ENCODE measurements at regions not wholly inside any gene's neighbourhood (a gene's known extent, or its start where the extent isn't known, plus 50 kb on each side); places are given as distances from the start of the nearest gene placed in this dataset.

DNA sequence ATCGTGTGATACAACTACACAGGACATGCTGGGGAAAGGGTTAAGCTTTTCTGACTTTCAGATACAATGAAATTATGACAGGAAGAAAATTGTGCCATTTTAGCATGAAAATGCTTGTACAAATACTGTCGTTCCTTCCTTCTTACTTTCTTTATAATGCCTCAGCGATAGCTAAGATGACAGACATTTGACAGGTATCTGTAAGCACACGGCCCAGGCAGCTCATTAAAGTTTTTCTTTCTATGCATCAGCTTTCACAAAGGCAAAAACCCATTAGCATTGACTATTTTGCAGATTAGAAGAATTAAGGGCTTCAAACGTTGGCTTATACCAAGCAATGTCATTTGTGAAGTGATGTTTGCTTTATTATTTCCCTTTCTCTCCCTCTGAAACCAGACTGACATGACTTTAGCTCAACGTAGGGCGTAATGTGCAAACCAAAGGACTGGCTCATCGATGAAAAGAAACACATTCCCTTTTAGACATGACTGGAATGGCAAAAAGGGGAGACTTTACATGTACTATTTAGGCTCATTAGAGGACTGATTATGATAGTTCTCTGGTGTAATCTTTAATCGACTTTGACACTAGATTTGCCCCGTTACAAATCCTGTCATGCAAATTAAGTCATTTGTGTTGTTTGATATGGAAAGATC is 258.4 kb upstream of the SP8 start:
- no peak for DNase-seq (ENCODE audit: low read depth, low spot score)
- Histone ChIP-seq H3K4me1 (ENCODE audit: insufficient read depth, insufficient read length) (no peaks in the 10 kb centered on the region), H3K36me3 (ENCODE audit: insufficient read depth, insufficient read length, low read length) (no peaks in the 10 kb centered on the region), H3K27me3 (ENCODE audit: insufficient read depth, insufficient read length) (no peaks in the 10 kb centered on the region), H3K9ac (ENCODE audit: insufficient read length, low read depth) (no peak overlapping the region), H3K9me3 (ENCODE audit: insufficient read depth, low read length) (no peaks in the 10 kb centered on the region), H3K4me3 (ENCODE audit: insufficient read length, low read depth) (no peak overlapping the region)
- no peak for TF ChIP-seq ZNF274 (IDR thresholded peaks at IDR 0.05; ENCODE audit: low read depth, low read length)
- no peak for TF ChIP-seq YY1 (IDR thresholded peaks at IDR 0.05; ENCODE audit: insufficient read depth, insufficient read length)
- no peak for TF ChIP-seq SUZ12 (IDR thresholded peaks at IDR 0.05; ENCODE audit: extremely low read depth, insufficient read depth, insufficient read length)

- TF ChIP-seq YY1 (IDR thresholded peaks at IDR 0.05; ENCODE audit: insufficient read depth, insufficient read length) (no peak), SUZ12 (IDR thresholded peaks at IDR 0.05; ENCODE audit: extremely low read depth, insufficient read depth, insufficient read length) (no peak), ZNF274 (IDR thresholded peaks at IDR 0.05; ENCODE audit: low read depth, low read length) (no peak)
- Histone ChIP-seq H3K27me3 (ENCODE audit: insufficient read depth, insufficient read length) (no peaks in the 10 kb centered on the region), H3K4me3 (ENCODE audit: insufficient read length, low read depth) (no peak overlapping the region), H3K9ac (ENCODE audit: insufficient read length, low read depth) (no peak overlapping the region), H3K36me3 (ENCODE audit: insufficient read depth, insufficient read length, low read length) (no peaks in the 10 kb centered on the region), H3K9me3 (ENCODE audit: insufficient read depth, low read length) (no peaks in the 10 kb centered on the region), H3K4me1 (ENCODE audit: insufficient read depth, insufficient read length) (no peaks in the 10 kb centered on the region)
- DNase-seq (ENCODE audit: low read depth, low spot score), result no peak
Observed at GRCh38 chr7:21051865-21052264, 265.2 kb upstream of the SP8 start.

DNA sequence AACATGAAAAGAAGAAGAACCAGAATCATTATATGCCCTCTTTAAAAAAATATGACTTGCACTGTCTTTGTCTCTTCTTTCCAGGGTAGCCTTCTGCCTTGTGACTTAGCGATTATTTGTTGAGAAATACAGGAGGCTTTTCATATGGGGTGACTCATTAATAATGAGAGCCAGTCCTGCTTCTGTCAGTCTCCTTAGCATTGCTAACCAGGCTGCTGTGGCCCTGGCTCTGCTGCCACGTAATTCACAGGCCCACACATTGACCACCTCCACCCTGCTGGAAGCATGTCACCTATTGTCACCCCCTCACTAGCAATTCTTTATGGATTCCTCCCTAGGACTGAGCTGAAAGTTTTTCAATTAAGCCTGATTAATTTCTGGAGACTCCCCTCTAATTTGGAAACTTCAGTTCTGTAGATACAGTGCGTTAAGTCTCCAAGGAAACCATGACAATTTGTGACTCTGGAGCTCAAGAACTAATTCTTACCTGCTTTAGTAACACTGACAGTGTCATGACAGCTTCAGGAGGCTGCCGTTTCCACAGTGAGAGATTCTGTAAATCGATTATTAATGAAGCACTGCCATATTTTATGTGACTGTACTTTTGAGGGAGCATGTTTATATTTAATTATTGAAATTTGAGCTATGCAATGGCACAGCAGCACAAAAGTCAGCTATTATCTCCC is 267.9 kb upstream of the SP8 start:
- H3K27me3 ChIP-seq (ENCODE audit: insufficient read depth, insufficient read length), result no peaks in the 10 kb centered on the region
- TF ChIP-seq SUZ12 (IDR thresholded peaks at IDR 0.05; ENCODE audit: extremely low read depth, insufficient read depth, insufficient read length), result no peak
- no peak for TF ChIP-seq ZNF274 (IDR thresholded peaks at IDR 0.05; ENCODE audit: low read depth, low read length)
- no peak for TF ChIP-seq YY1 (IDR thresholded peaks at IDR 0.05; ENCODE audit: insufficient read depth, insufficient read length)
- no peak overlapping the region for H3K9ac ChIP-seq (ENCODE audit: insufficient read length, low read depth)
- peaks cover 14% of the 10 kb centered on the region for H3K9me3 ChIP-seq (ENCODE audit: insufficient read depth, low read length)
- no peaks in the 10 kb centered on the region for H3K36me3 ChIP-seq (ENCODE audit: insufficient read depth, insufficient read length, low read length)
- H3K4me1 ChIP-seq (ENCODE audit: insufficient read depth, insufficient read length), result no peaks in the 10 kb centered on the region
- DNase-seq (ENCODE audit: low read depth, low spot score), result no peak
- no peak overlapping the region for H3K4me3 ChIP-seq (ENCODE audit: insufficient read length, low read depth)

GRCh38 chr7:21059069-21059468 is 272.4 kb upstream of the SP8 start:
- Histone ChIP-seq H3K27me3 (ENCODE audit: insufficient read depth, insufficient read length) (no peaks in the 10 kb centered on the region), H3K4me3 (ENCODE audit: insufficient read length, low read depth) (no peak overlapping the region), H3K9me3 (ENCODE audit: insufficient read depth, low read length) (peaks cover 14% of the 10 kb centered on the region), H3K9ac (ENCODE audit: insufficient read length, low read depth) (no peak overlapping the region), H3K4me1 (ENCODE audit: insufficient read depth, insufficient read length) (no peaks in the 10 kb centered on the region), H3K36me3 (ENCODE audit: insufficient read depth, insufficient read length, low read length) (no peaks in the 10 kb centered on the region)
- no peak for DNase-seq (ENCODE audit: low read depth, low spot score)
- TF ChIP-seq YY1 (IDR thresholded peaks at IDR 0.05; ENCODE audit: insufficient read depth, insufficient read length), result no peak
- no peak for TF ChIP-seq ZNF274 (IDR thresholded peaks at IDR 0.05; ENCODE audit: low read depth, low read length)
- no peak for TF ChIP-seq SUZ12 (IDR thresholded peaks at IDR 0.05; ENCODE audit: extremely low read depth, insufficient read depth, insufficient read length)

DNA sequence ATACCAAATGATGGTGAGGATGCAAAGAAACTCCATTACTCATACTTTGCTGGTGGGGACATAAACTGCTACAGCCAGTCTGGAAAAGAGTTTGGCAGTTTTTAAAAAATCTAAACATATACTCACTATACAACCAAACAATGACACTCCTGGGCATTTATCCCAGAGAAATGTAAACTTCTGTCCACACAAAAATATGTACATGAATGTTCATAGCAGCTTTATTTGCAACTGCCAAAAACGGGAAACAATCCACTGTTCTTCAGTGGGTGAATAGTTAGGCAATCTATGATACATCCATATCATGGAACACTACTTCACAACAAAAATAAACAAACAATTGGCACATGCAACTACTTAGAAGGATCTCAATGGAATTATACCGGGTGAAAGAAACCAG is 276.4 kb upstream of the SP8 start:
- Histone ChIP-seq H3K9me3 (ENCODE audit: insufficient read depth, low read length) (peaks cover 11% of the 10 kb centered on the region), H3K4me3 (ENCODE audit: insufficient read length, low read depth) (no peak overlapping the region), H3K9ac (ENCODE audit: insufficient read length, low read depth) (no peak overlapping the region), H3K4me1 (ENCODE audit: insufficient read depth, insufficient read length) (no peaks in the 10 kb centered on the region), H3K36me3 (ENCODE audit: insufficient read depth, insufficient read length, low read length) (no peaks in the 10 kb centered on the region), H3K27me3 (ENCODE audit: insufficient read depth, insufficient read length) (no peaks in the 10 kb centered on the region)
- TF ChIP-seq YY1 (IDR thresholded peaks at IDR 0.05; ENCODE audit: insufficient read depth, insufficient read length) (no peak), ZNF274 (IDR thresholded peaks at IDR 0.05; ENCODE audit: low read depth, low read length) (no peak), SUZ12 (IDR thresholded peaks at IDR 0.05; ENCODE audit: extremely low read depth, insufficient read depth, insufficient read length) (no peak)
- DNase-seq (ENCODE audit: low read depth, low spot score), result no peak

DNA sequence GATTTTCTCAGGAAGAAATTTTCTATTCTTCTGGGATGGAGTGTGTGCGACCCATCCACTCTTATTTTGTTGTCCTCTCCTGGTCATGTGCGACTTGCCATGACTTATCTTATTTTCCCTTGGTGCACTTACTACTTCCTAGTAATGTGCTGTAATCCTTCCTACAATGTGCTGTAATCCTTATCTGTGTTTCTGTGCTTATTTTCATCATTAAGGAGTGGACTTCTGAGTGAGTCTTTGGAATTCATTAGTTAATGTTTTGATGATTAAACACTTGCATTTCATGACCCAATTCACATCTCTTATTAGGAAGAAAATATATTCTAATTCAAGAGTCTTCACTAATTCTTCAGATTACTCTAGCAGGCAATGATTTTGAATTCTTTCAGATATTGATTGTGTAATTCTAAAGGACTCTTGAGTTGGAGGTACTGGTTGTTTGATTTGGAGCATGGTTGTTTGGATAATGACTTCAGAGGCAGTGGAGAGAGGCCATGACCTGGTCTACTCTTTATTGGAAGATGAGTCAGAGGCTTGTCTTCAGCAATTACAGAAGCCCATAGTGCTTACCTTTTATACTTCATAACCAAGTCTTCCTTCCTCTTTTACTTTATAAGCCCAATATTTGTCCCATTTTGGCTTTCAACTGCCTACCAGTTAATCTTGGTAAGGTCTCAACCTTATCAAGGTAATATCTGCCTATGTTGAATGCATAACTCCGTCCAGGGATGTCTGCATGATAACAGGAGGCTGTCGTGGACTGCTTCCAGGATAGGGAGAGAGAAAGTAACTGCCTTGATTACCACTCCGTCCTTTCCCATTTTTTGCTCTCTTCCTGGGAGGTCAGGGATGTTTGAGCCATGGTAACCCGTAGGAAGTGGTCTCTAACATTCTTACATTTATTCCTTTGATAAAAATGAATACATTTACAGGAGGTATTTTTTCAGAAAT is 278.3 kb upstream of the SP8 start:
- DNase-seq (ENCODE audit: low read depth, low spot score), result no peak
- TF ChIP-seq ZNF274 (IDR thresholded peaks at IDR 0.05; ENCODE audit: low read depth, low read length) (no peak), SUZ12 (IDR thresholded peaks at IDR 0.05; ENCODE audit: extremely low read depth, insufficient read depth, insufficient read length) (no peak), YY1 (IDR thresholded peaks at IDR 0.05; ENCODE audit: insufficient read depth, insufficient read length) (no peak)
- H3K4me1 ChIP-seq (ENCODE audit: insufficient read depth, insufficient read length), result no peaks in the 10 kb centered on the region
- H3K9me3 ChIP-seq (ENCODE audit: insufficient read depth, low read length), result no peaks in the 10 kb centered on the region
- H3K9ac ChIP-seq (ENCODE audit: insufficient read length, low read depth), result no peak overlapping the region
- H3K4me3 ChIP-seq (ENCODE audit: insufficient read length, low read depth), result no peak overlapping the region
- H3K27me3 ChIP-seq (ENCODE audit: insufficient read depth, insufficient read length), result no peaks in the 10 kb centered on the region
- H3K36me3 ChIP-seq (ENCODE audit: insufficient read depth, insufficient read length, low read length), result no peaks in the 10 kb centered on the region

GRCh38 chr7:21066221-21066620 is 279.5 kb upstream of the SP8 start:
- no peak for DNase-seq (ENCODE audit: low read depth, low spot score)
- Histone ChIP-seq H3K9me3 (ENCODE audit: insufficient read depth, low read length) (no peaks in the 10 kb centered on the region), H3K4me3 (ENCODE audit: insufficient read length, low read depth) (no peak overlapping the region), H3K4me1 (ENCODE audit: insufficient read depth, insufficient read length) (no peaks in the 10 kb centered on the region), H3K9ac (ENCODE audit: insufficient read length, low read depth) (no peak overlapping the region), H3K27me3 (ENCODE audit: insufficient read depth, insufficient read length) (no peaks in the 10 kb centered on the region), H3K36me3 (ENCODE audit: insufficient read depth, insufficient read length, low read length) (no peaks in the 10 kb centered on the region)
- no peak for TF ChIP-seq ZNF274 (IDR thresholded peaks at IDR 0.05; ENCODE audit: low read depth, low read length)
- no peak for TF ChIP-seq YY1 (IDR thresholded peaks at IDR 0.05; ENCODE audit: insufficient read depth, insufficient read length)
- TF ChIP-seq SUZ12 (IDR thresholded peaks at IDR 0.05; ENCODE audit: extremely low read depth, insufficient read depth, insufficient read length), result no peak
